Esophagus muscularis mucosa (tissue), 3 donors: ENCODE measurements at regions not wholly inside any gene's neighbourhood (a gene's known extent, or its start where the extent isn't known, plus 50 kb on each side); places are given as distances from the start of the nearest gene placed in this dataset.

Experiments
- CTCF ChIP-seq, 3 experiments: fragments of 200-600 bp in 2 of 3; fragments of 450-650 bp in 1 of 3; sonication (generic) in 2 of 3; IDR thresholded peaks; one replicate each; pipeline ENCODE4 v1.5.1; 2017 to 2019; ENCODE audit warnings: antibody characterized with exemption in 3 of 3, mild to moderate bottlenecking in 2 of 3, moderate library complexity in 1 of 3
- POLR2AphosphoS5 ChIP-seq, 2 donors: sonication (generic); formaldehyde crosslinking; IDR thresholded peaks; one replicate each; pipeline ENCODE4 v1.6.1; 2017; ENCODE audit warnings: antibody characterized with exemption in 2 of 2

- no peak for TF ChIP-seq CTCF (IDR thresholded peaks at IDR 0.05)
- no peak for TF ChIP-seq POLR2AphosphoS5 (IDR thresholded peaks at IDR 0.05)
These were observed 194.0 kb downstream of the FAM76B start for GRCh38 chr11:95595541-95595940.
